SK-N-SH treated with all-trans-retinoic acid at 6 μM for 48 hours (cell line): ENCODE measurements at regions not wholly inside any gene's neighbourhood (a gene's known extent, or its start where the extent isn't known, plus 50 kb on each side); places are given as distances from the start of the nearest gene placed in this dataset.

ENCODE experiments used
- ATAC-seq: fragments of 200-7000 bp; cut with Tn5 transposase; 3 replicates; pipeline ENCODE4 v1.9.1; 2020; ENCODE audit warnings: mild to moderate bottlenecking, moderate library complexity
- ARNTL ChIP-seq: fragments of 450-650 bp; formaldehyde crosslinking; IDR thresholded peaks from 2 replicates; pipeline ENCODE4 v1.5.0; 2020; ENCODE audit warnings: low read depth, mild to moderate bottlenecking, moderate library complexity, borderline replicate concordance
- BACH2 ChIP-seq: fragments of 250-450 bp; sonication (Bioruptor Pico); IDR thresholded peaks from 2 replicates; pipeline ENCODE4 v1.9.0; 2021; ENCODE audit warnings: mild to moderate bottlenecking, borderline replicate concordance
- CREB5 ChIP-seq: fragments of 250-450 bp; sonication (Bioruptor Pico); IDR thresholded peaks from 2 replicates; pipeline ENCODE4 v1.5.1; 2020; ENCODE audit warnings: low read depth, mild to moderate bottlenecking, moderate library complexity
- CSDC2 ChIP-seq: fragments of 250-450 bp; sonication (Bioruptor Pico); IDR thresholded peaks from 2 replicates; pipeline ENCODE4 v1.5.0; 2020; ENCODE audit warnings: mild to moderate bottlenecking, moderate library complexity
- CSRNP3 ChIP-seq: fragments of 250-450 bp; sonication (Bioruptor Pico); IDR thresholded peaks from 2 replicates; pipeline ENCODE4 v1.5.1; 2021; ENCODE audit warnings: mild to moderate bottlenecking, moderate library complexity
- ESRRG ChIP-seq: fragments of 250-450 bp; sonication (Bioruptor Pico); IDR thresholded peaks from 2 replicates; pipeline ENCODE4 v1.6.1; 2021; ENCODE audit warnings: mild to moderate bottlenecking
- GLIS3 ChIP-seq: fragments of 250-450 bp; sonication (Bioruptor Pico); IDR thresholded peaks from 2 replicates; pipeline ENCODE4 v1.5.0; 2020; ENCODE audit warnings: mild to moderate bottlenecking, moderate library complexity
- ISL1 ChIP-seq: fragments of 250-450 bp; sonication (Bioruptor Pico); IDR thresholded peaks from 2 replicates; pipeline ENCODE4 v2.1.2; 2022; ENCODE audit warnings: mild to moderate bottlenecking, moderate library complexity
- OSR1 ChIP-seq: fragments of 250-450 bp; sonication (Bioruptor Pico); IDR thresholded peaks from 2 replicates; pipeline ENCODE4 v1.8.0; 2022; ENCODE audit warnings: moderate library complexity, mild to moderate bottlenecking, inconsistent platforms
- PATZ1 ChIP-seq: fragments of 250-450 bp; sonication (Bioruptor Pico); IDR thresholded peaks from 2 replicates; pipeline ENCODE4 v1.8.0; 2020; ENCODE audit warnings: mild to moderate bottlenecking, moderate library complexity, borderline replicate concordance
- POU6F1 ChIP-seq: fragments of 250-450 bp; sonication (Bioruptor Pico); IDR thresholded peaks from 2 replicates; pipeline ENCODE4 v1.8.0; 2021; ENCODE audit warnings: low read depth, mild to moderate bottlenecking, moderate library complexity, borderline replicate concordance
- PPARA ChIP-seq: fragments of 250-450 bp; sonication (Bioruptor Pico); IDR thresholded peaks from 2 replicates; pipeline ENCODE4 v1.5.0; 2020; ENCODE audit warnings: mild to moderate bottlenecking, borderline replicate concordance
- RARB ChIP-seq: fragments of 250-450 bp; sonication (Bioruptor Pico); IDR thresholded peaks from 2 replicates; pipeline ENCODE4 v1.8.0; 2021; ENCODE audit warnings: mild to moderate bottlenecking, moderate library complexity
- SNAI2 ChIP-seq: fragments of 250-450 bp; sonication (Bioruptor Pico); IDR thresholded peaks from 2 replicates; pipeline ENCODE4 v1.5.0; 2020; ENCODE audit warnings: mild to moderate bottlenecking, moderate library complexity
- TCF4 ChIP-seq: fragments of 250-450 bp; sonication (Bioruptor Pico); IDR thresholded peaks from 2 replicates; pipeline ENCODE4 v1.8.0; 2021; ENCODE audit warnings: mild to moderate bottlenecking, moderate library complexity, borderline replicate concordance
- TOX ChIP-seq: fragments of 250-450 bp; sonication (Bioruptor Pico); IDR thresholded peaks from 2 replicates; pipeline ENCODE4 v1.8.0; 2021; ENCODE audit warnings: mild to moderate bottlenecking, moderate library complexity, borderline replicate concordance
- TSHZ2 ChIP-seq: fragments of 250-450 bp; sonication (Bioruptor Pico); IDR thresholded peaks from 2 replicates; pipeline ENCODE4 v1.5.0; 2020; ENCODE audit warnings: mild to moderate bottlenecking, moderate library complexity
- ZC3H10 ChIP-seq: fragments of 250-450 bp; sonication (Bioruptor Pico); IDR thresholded peaks from 2 replicates; pipeline ENCODE4 v1.5.1; 2021; ENCODE audit warnings: mild to moderate bottlenecking, moderate library complexity
- ZFP3 ChIP-seq: fragments of 250-450 bp; sonication (Bioruptor Pico); IDR thresholded peaks from 2 replicates; pipeline ENCODE4 v1.5.0; 2020; ENCODE audit warnings: mild to moderate bottlenecking, moderate library complexity
- ZFP30 ChIP-seq: fragments of 450-650 bp; formaldehyde crosslinking; IDR thresholded peaks from 2 replicates; pipeline ENCODE4 v1.5.0; 2022; ENCODE audit warnings: mild to moderate bottlenecking, moderate library complexity
- ZNF565 ChIP-seq: fragments of 450-650 bp; formaldehyde crosslinking; conservative IDR thresholded peaks from 2 replicates; pipeline ENCODE4 v1.5.0; 2020; ENCODE audit warnings: low read depth, mild to moderate bottlenecking, moderate library complexity
- ZNF70 ChIP-seq: fragments of 450-650 bp; formaldehyde crosslinking; IDR thresholded peaks from 2 replicates; pipeline ENCODE4 v1.5.0; 2020; ENCODE audit warnings: mild to moderate bottlenecking, moderate library complexity
- ZNF8 ChIP-seq: fragments of 450-650 bp; formaldehyde crosslinking; IDR thresholded peaks from 2 replicates; pipeline ENCODE4 v1.5.0; 2020; ENCODE audit warnings: mild to moderate bottlenecking, moderate library complexity

GRCh38 chr4:183831026-183831446 is 74.1 kb upstream of the STOX2 start:
- TF ChIP-seq ZFP3 (CRISPR knock-in tag), result no peak
- TF ChIP-seq ZFP30 (CRISPR knock-in tag), result no peak
- no peak for TF ChIP-seq SNAI2 (CRISPR knock-in tag)
- TF ChIP-seq ZNF70 (CRISPR knock-in tag), result no peak
- no peak for TF ChIP-seq GLIS3
- no peak for TF ChIP-seq BACH2 (CRISPR knock-in tag)
- TF ChIP-seq, all 23 proteins: peak for 0
- no peak for ATAC-seq

GRCh38 chr4:183831683-183832082 is 73.4 kb upstream of the STOX2 start:
- no peak for ATAC-seq
- no peak for TF ChIP-seq ZC3H10 (CRISPR knock-in tag)
- no peak for TF ChIP-seq ZNF70 (CRISPR knock-in tag)
- TF ChIP-seq TOX (CRISPR knock-in tag), result no peak
- TF ChIP-seq PPARA, result no peak
- no peak for TF ChIP-seq CREB5 (CRISPR knock-in tag)
- no peak for TF ChIP-seq ZFP30 (CRISPR knock-in tag)
- no peak for TF ChIP-seq POU6F1 (CRISPR knock-in tag)
- no peak for TF ChIP-seq CSRNP3
- no peak for TF ChIP-seq TCF4 (CRISPR knock-in tag)
- TF ChIP-seq ZFP3 (CRISPR knock-in tag), result no peak
- no peak for TF ChIP-seq ISL1 (CRISPR knock-in tag)
- no peak for TF ChIP-seq OSR1
- TF ChIP-seq ZNF565 (CRISPR knock-in tag), result no peak
- TF ChIP-seq RARB, result no peak

- TF ChIP-seq CREB5 (CRISPR knock-in tag) (no peak), PPARA (no peak), RARB (no peak), ARNTL (no peak), TSHZ2 (CRISPR knock-in tag) (no peak), ISL1 (CRISPR knock-in tag) (no peak), CSRNP3 (no peak), CSDC2 (CRISPR knock-in tag) (no peak), ZNF565 (CRISPR knock-in tag) (no peak), TCF4 (CRISPR knock-in tag) (no peak), ZNF8 (CRISPR knock-in tag) (no peak), ESRRG (CRISPR knock-in tag) (no peak), ZFP30 (CRISPR knock-in tag) (no peak), SNAI2 (CRISPR knock-in tag) (no peak), PATZ1 (CRISPR knock-in tag) (no peak), ZFP3 (CRISPR knock-in tag) (no peak), GLIS3 (no peak)
- ATAC-seq, result no peak
Observed at GRCh38 chr4:183832776-183833450, 72.2 kb upstream of the STOX2 start.
